ENCODE measurements at regions not wholly inside any gene's neighbourhood (a gene's known extent, or its start where the extent isn't known, plus 50 kb on each side); places are given as distances from the start of the nearest gene placed in this dataset.

DNA sequence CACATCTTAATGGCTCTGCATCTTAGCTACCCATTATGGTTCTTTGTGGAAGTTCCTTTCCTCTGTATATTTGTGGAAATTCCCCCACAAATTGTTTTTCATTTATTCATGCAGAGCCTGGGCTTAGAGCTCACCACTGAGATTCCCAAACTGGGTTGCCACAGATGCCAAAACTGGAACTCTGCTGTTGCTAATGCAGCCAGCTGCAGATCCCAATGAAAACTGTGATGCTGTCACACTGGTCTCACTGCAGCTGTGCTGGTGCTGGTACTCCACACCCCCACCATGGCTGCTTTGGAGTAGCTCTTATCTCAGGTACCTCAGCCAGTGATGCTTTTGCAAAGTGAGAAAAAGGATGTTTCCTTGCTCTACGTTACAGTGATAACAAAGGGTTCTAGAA lies 87.7 kb downstream of the DCK start:
- Histone ChIP-seq H3K4me3 (no peak overlapping the region), H3K27me3 (no peaks in the 10 kb centered on the region), H3K4me1 (no peaks in the 10 kb centered on the region), H3K9me3 (no peaks in the 10 kb centered on the region), H3K36me3 (no peaks in the 10 kb centered on the region), H3K27ac (no peak overlapping the region)
- ATAC-seq (no peak), DNase-seq (no peak)
- TF ChIP-seq, protein P1, sequence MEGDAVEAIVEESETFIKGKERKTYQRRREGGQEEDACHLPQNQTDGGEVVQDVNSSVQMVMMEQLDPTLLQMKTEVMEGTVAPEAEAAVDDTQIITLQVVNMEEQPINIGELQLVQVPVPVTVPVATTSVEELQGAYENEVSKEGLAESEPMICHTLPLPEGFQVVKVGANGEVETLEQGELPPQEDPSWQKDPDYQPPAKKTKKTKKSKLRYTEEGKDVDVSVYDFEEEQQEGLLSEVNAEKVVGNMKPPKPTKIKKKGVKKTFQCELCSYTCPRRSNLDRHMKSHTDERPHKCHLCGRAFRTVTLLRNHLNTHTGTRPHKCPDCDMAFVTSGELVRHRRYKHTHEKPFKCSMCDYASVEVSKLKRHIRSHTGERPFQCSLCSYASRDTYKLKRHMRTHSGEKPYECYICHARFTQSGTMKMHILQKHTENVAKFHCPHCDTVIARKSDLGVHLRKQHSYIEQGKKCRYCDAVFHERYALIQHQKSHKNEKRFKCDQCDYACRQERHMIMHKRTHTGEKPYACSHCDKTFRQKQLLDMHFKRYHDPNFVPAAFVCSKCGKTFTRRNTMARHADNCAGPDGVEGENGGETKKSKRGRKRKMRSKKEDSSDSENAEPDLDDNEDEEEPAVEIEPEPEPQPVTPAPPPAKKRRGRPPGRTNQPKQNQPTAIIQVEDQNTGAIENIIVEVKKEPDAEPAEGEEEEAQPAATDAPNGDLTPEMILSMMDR (IDR thresholded peaks at IDR 0.05), result no peak
- intact Hi-C loops (cut with DNase I), result no loop called here

DNA sequence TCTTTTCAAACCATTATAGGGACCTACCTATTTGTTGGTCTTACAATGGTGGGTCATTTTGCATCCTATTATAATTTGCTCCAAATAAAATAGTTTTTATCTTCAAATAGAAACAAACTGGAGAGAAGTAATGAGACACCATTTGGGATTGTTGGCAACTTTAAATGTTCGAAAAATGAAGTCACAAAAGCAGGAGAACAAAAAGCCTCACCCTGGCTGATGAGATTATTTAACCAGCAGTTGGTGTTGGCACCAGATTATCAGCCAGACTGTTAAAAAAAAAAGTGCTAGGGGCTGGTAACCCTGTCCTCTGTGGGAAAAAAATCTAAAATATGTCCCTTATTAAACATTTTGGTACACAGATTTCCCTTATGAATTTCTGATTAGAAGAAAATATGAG lies 100.3 kb downstream of the DCK start:
- TF ChIP-seq, protein P1 (IDR thresholded peaks at IDR 0.05), result no peak
- Histone ChIP-seq H3K36me3 (no peaks in the 10 kb centered on the region), H3K4me3 (no peak overlapping the region), H3K27ac (no peak overlapping the region), H3K27me3 (no peaks in the 10 kb centered on the region), H3K9me3 (no peaks in the 10 kb centered on the region), H3K4me1 (no peaks in the 10 kb centered on the region)
- DNase-seq, result no peak
- no peak for ATAC-seq
- intact Hi-C loops (cut with DNase I), result no loop called here

DNA sequence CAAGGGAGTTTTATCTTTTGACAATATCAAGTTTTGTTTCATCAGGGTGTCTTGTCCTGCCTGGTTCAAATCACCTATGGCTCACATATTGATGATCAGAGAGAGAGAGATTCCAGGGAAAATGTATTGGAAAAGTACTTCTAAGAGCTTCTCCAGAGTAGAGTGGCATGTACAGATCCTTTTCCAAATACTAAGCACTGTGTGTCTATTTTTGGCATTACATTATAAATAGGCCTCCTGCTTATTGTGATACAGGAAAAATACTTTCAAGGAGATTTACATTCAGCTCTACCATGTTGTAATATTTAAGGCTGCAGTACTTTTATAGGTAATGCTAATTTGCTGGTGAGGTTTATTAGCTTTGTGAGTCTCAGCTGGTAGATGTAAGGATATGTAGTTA lies 100.8 kb downstream of the DCK start:
- TF ChIP-seq, protein P1 (IDR thresholded peaks at IDR 0.05), result no peak
- H3K4me1 ChIP-seq, result no peaks in the 10 kb centered on the region
- H3K9me3 ChIP-seq, result no peaks in the 10 kb centered on the region
- H3K27me3 ChIP-seq, result no peaks in the 10 kb centered on the region
- no peak overlapping the region for H3K4me3 ChIP-seq
- ATAC-seq (no peak), DNase-seq (no peak)
- no peak overlapping the region for H3K27ac ChIP-seq
- intact Hi-C loops (cut with DNase I), result no loop called here
- no peaks in the 10 kb centered on the region for H3K36me3 ChIP-seq

GRCh38 chr4:71095141-71095540 lies 101.7 kb downstream of the DCK start:
- no peak for ATAC-seq
- TF ChIP-seq, protein P1 (IDR thresholded peaks at IDR 0.05), result no peak
- no peaks in the 10 kb centered on the region for H3K27me3 ChIP-seq
- H3K4me3 ChIP-seq, result no peak overlapping the region
- intact Hi-C loops (cut with DNase I), result no loop called here
- no peaks in the 10 kb centered on the region for H3K4me1 ChIP-seq
- no peaks in the 10 kb centered on the region for H3K9me3 ChIP-seq
- no peak overlapping the region for H3K27ac ChIP-seq
- H3K36me3 ChIP-seq, result no peaks in the 10 kb centered on the region
- DNase-seq, result no peak

DNA sequence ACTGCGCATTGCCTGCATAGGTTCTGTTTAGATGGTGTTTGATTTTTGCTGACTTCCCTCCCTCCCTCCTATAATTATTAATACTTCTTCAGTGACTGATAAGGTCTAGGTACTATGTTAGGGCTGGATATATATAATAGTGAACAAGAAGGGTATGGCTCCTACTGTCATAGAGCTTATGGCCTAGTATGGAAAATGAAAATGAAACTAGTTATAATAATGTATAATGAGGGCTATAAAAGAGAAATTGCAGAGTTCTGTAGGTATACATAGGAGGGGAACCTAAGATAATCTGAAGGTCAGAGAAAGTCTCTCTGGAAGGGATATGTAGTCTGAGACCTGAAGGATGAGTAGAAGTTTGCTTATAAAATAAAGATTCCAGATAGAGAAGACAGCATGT lies 102.1 kb downstream of the DCK start:
- no peaks in the 10 kb centered on the region for H3K27me3 ChIP-seq
- H3K27ac ChIP-seq, result no peak overlapping the region
- no peaks in the 10 kb centered on the region for H3K36me3 ChIP-seq
- DNase-seq, result no peak
- no peaks in the 10 kb centered on the region for H3K9me3 ChIP-seq
- H3K4me3 ChIP-seq, result no peak overlapping the region
- TF ChIP-seq, protein P1 (IDR thresholded peaks at IDR 0.05), result no peak
- no peaks in the 10 kb centered on the region for H3K4me1 ChIP-seq
- intact Hi-C loops (cut with DNase I), result no loop called here
- no peak for ATAC-seq

DNA sequence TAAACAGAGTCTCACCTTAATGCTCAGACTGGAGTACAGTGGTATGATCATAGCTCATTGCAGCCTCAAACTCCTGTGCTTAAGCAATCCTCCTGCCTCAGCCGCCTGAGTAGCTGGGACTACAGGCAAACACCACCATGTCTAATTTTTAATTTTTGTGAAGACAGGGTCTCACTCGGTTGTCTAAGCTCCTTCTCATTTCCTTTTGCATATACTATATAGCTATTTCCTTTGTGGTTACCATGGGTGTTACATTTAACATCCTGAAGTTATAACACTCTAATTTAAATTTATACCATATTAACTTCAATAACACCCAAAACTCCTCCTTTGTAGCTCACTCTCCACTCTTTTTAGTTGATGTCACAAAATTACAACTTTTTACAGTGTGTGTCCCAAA lies 114.3 kb downstream of the DCK start:
- Histone ChIP-seq H3K36me3 (no peaks in the 10 kb centered on the region), H3K4me1 (no peaks in the 10 kb centered on the region), H3K27ac (no peak overlapping the region), H3K4me3 (no peak overlapping the region), H3K27me3 (no peaks in the 10 kb centered on the region), H3K9me3 (no peaks in the 10 kb centered on the region)
- DNase-seq, result no peak
- TF ChIP-seq, protein P1 (IDR thresholded peaks at IDR 0.05), result no peak
- intact Hi-C loops (cut with DNase I), result no loop called here
- no peak for ATAC-seq

All from upper lobe of right lung (tissue), 1 donor.